Upper lobe of right lung (tissue), 1 donor: ENCODE measurements at regions not wholly inside any gene's neighbourhood (a gene's known extent, or its start where the extent isn't known, plus 50 kb on each side); places are given as distances from the start of the nearest gene placed in this dataset.

Source experiments
- ATAC-seq: fragments of 200-7000 bp; cut with Tn5 transposase; one replicate; pipeline ENCODE4 v1.9.1; 2020; ENCODE audit warnings: mild to moderate bottlenecking, moderate library complexity
- DNase-seq: peaks from one replicate; pipeline ENCODE4 v3.0.0-alpha.2; 2020
- H3K27ac ChIP-seq: fragments of 200-600 bp; one replicate; pipeline ENCODE4 v1.8.0; 2022
- H3K27me3 ChIP-seq: fragments of 200-600 bp; one replicate; pipeline ENCODE4 v1.8.0; 2022; ENCODE audit warnings: mild to moderate bottlenecking
- H3K36me3 ChIP-seq: fragments of 200-600 bp; one replicate; pipeline ENCODE4 v1.8.0; 2022
- H3K4me1 ChIP-seq: fragments of 200-600 bp; one replicate; pipeline ENCODE4 v1.8.0; 2022
- H3K4me3 ChIP-seq: fragments of 200-600 bp; one replicate; pipeline ENCODE4 v1.8.0; 2022; ENCODE audit warnings: mild to moderate bottlenecking
- H3K9me3 ChIP-seq: fragments of 200-600 bp; one replicate; pipeline ENCODE4 v1.8.0; 2022
- intact Hi-C: fragments of 100-400 bp; cut with DNase I; formaldehyde crosslinking; loops from one replicate; pipeline ENCODE4 v1.11.0; 2022
- TF ChIP-seq, protein P1 (sequence below): fragments of 200-600 bp; IDR thresholded peaks from one replicate; pipeline ENCODE4 v1.8.0; 2022; ENCODE audit warnings: antibody characterized with exemption
- donor health status: DM: no; HTN: yes; CAD: no; lungs with severe emphysema.

DNA sequence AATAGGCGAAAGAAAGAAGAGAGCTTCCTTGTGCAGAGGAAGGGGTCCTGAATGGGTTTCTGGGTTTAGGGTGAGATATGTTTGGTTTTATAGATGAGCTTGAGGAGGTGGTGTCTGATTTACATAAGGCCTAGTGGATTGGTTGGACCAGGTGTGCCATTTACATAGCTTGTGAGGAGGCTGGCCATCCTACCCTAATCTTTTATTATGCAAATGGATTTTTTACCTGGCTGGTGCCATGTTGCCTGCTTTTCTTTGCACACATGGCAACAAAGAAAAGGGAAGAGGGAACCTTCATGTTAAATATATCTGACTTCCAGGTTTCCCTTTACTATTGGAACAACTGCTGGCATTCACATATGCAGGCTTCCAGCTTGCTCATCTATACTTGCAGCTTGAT, 585.3 kb downstream of the PTPRU start:
- Histone ChIP-seq H3K27ac (no peak overlapping the region), H3K36me3 (no peaks in the 10 kb centered on the region), H3K4me3 (no peak overlapping the region), H3K4me1 (no peaks in the 10 kb centered on the region), H3K9me3 (no peaks in the 10 kb centered on the region), H3K27me3 (peaks cover 14% of the 10 kb centered on the region)
- ATAC-seq (no peak), DNase-seq (no peak)
- TF ChIP-seq, protein P1, sequence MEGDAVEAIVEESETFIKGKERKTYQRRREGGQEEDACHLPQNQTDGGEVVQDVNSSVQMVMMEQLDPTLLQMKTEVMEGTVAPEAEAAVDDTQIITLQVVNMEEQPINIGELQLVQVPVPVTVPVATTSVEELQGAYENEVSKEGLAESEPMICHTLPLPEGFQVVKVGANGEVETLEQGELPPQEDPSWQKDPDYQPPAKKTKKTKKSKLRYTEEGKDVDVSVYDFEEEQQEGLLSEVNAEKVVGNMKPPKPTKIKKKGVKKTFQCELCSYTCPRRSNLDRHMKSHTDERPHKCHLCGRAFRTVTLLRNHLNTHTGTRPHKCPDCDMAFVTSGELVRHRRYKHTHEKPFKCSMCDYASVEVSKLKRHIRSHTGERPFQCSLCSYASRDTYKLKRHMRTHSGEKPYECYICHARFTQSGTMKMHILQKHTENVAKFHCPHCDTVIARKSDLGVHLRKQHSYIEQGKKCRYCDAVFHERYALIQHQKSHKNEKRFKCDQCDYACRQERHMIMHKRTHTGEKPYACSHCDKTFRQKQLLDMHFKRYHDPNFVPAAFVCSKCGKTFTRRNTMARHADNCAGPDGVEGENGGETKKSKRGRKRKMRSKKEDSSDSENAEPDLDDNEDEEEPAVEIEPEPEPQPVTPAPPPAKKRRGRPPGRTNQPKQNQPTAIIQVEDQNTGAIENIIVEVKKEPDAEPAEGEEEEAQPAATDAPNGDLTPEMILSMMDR = no peak
- intact Hi-C loops = no loop called here

DNA sequence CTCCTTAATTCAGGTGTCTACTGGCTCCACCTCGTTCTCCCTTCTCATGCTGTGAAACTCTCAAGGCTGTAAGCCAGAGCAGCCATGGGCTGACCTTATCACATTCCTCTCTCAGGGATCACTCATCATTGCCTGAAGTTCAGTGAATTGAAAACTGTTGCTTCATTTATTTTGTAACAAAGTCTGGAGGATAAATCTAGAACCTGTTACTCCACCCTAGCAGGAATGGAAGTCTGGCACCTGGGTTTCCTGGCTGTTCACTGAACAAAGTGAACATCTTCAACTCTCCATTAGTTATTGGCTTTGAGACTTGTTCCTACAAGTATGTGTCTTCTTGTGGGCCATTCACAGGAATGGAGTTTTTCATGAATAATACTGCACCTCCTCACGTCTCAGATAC, 584.1 kb downstream of the PTPRU start:
- H3K4me3 ChIP-seq = no peak overlapping the region
- ATAC-seq = no peak
- H3K27ac ChIP-seq = no peak overlapping the region
- no peak for DNase-seq
- intact Hi-C loops = no loop called here
- H3K9me3 ChIP-seq = no peaks in the 10 kb centered on the region
- no peaks in the 10 kb centered on the region for H3K36me3 ChIP-seq
- TF ChIP-seq, protein P1 = no peak
- no peaks in the 10 kb centered on the region for H3K4me1 ChIP-seq
- H3K27me3 ChIP-seq = peaks cover 14% of the 10 kb centered on the region

DNA sequence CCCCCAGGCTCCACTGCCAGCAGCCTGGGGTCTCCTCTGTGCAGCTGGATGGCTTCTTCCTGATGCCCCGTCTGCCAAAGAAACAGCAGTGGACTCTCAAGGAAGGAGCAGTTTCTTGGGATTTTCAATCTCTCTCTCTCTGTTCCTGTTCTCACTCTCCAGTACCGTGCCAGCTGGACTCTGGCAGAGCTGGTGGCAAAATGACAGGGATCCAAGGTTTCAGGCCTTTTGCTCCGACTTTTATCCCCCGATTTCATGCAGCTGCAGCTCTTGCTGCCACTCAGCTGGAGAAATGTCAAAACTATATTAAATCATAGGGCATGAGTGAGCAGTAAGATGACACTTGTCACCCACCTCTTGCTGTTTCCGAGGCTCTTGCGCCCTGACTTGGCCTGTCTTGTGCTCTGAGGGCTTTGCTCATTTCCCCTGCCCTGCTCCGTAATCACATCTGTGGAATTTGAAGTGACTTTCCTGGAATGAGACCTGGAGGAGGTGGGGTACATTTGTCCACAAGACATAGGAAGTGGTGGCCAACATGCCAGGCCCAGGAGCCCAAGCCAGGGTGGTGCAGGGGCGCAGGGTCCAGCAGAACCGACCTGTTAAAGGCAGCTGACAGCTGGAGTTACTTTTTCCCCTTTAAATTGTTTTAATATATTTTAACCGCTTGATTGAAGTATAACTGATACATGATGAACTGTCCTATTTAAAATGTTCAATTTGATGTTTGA, 576.2 kb downstream of the PTPRU start:
- Histone ChIP-seq H3K9me3 (no peaks in the 10 kb centered on the region), H3K27me3 (peaks cover 7% of the 10 kb centered on the region), H3K4me3 (no peak overlapping the region), H3K4me1 (no peaks in the 10 kb centered on the region), H3K36me3 (no peaks in the 10 kb centered on the region), H3K27ac (no peak overlapping the region)
- peak; percentile 34 for ATAC-seq
- intact Hi-C loops = no loop called here
- no peak for DNase-seq
- TF ChIP-seq, protein P1 = no peak

DNA sequence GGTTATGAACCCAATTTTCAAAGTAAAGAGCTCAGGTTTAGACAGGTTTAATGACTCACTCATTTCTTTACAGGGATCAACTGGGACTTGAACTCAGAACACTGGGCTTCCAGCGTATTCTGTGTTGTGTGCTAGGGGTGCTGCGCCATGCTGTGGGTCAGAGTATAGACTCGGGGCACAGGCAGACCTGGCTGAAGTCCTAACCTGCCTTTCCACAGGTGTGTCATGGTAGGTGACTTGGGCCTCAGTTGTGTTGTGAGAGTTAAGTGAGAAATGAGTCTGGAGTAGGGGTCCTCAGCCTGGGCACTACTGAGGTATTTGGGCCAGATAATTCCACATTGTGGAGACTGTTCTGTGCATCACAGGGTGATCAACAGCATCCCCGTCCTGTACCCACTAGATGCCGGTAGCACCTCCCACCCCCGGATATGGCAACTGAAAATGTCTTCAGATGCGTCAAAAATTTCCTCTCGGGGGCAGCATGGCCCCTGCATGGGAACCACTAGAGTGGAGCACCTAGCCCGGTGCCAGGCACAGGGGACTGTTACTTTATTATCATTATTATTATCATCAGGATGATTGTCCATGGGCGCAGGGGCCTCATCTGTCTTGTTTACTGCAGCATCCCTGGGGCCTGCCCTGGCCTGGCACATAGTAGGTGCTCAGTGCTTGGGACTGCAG, 575.5 kb downstream of the PTPRU start:
- intact Hi-C loops = no loop called here
- H3K36me3 ChIP-seq = no peaks in the 10 kb centered on the region
- H3K27ac ChIP-seq = no peak overlapping the region
- peaks cover 7% of the 10 kb centered on the region for H3K27me3 ChIP-seq
- no peaks in the 10 kb centered on the region for H3K9me3 ChIP-seq
- no peak overlapping the region for H3K4me3 ChIP-seq
- DNase-seq (no peak), ATAC-seq (no peak)
- H3K4me1 ChIP-seq = no peaks in the 10 kb centered on the region
- TF ChIP-seq, protein P1 = no peak

DNA sequence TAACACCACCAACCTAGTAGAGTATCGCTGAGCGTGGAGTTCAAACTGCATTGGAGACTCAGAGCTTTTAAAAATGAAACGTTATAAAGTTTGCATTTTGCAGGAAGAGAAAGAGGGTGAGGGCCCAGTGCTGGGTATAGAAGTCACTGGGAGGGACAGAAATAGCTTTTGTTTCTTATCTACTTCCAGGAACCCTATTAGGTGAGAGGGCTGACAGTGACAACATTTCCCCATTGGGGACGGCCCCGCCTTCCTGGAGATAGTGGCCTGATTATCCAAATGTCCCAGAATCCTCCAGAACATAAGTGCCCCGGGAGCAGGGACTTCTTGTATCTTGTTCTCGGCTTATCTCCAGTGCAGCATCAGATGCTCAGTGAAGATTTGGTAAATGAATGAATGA, 574.9 kb downstream of the PTPRU start:
- TF ChIP-seq, protein P1 = no peak
- Histone ChIP-seq H3K36me3 (no peaks in the 10 kb centered on the region), H3K27me3 (peaks cover 7% of the 10 kb centered on the region), H3K4me1 (no peaks in the 10 kb centered on the region), H3K27ac (no peak overlapping the region), H3K9me3 (no peaks in the 10 kb centered on the region), H3K4me3 (no peak overlapping the region)
- ATAC-seq = no peak
- no peak for DNase-seq
- intact Hi-C loops = no loop called here
